Hepatocyte (in vitro differentiated cells): ENCODE measurements at regions not wholly inside any gene's neighbourhood (a gene's known extent, or its start where the extent isn't known, plus 50 kb on each side); places are given as distances from the start of the nearest gene placed in this dataset.

Experiments
- CTCF ChIP-seq: fragments of 200-600 bp; sonication (generic); IDR thresholded peaks from 2 replicates; pipeline ENCODE4 v1.5.1; 2016; ENCODE audit warnings: antibody characterized with exemption, mild to moderate bottlenecking; ENCODE audit not compliant: poor library complexity
- EZH2 ChIP-seq: fragments of 200-600 bp; sonication (generic); IDR thresholded peaks from 2 replicates; pipeline ENCODE4 v1.6.1; 2016; ENCODE audit warnings: antibody characterized with exemption, mild to moderate bottlenecking, borderline replicate concordance

- TF ChIP-seq EZH2 (no peak), CTCF (no peak)
Measured at GRCh38 chr22:49023879-49024774, 803.5 kb downstream of the BRD1 start.
